ENCODE measurements at regions not wholly inside any gene's neighbourhood (a gene's known extent, or its start where the extent isn't known, plus 50 kb on each side); places are given as distances from the start of the nearest gene placed in this dataset.

- TF ChIP-seq YY1 (IDR thresholded peaks at IDR 0.05; ENCODE audit: low read depth) = no peak
- no peak for TF ChIP-seq CREB1 (IDR thresholded peaks at IDR 0.05; ENCODE audit: low read depth)
- TF ChIP-seq RAD21 (IDR thresholded peaks at IDR 0.05; ENCODE audit: low read depth) = no peak
- TF ChIP-seq CEBPB (IDR thresholded peaks at IDR 0.05) = no peak
- TF ChIP-seq TAF1 (IDR thresholded peaks at IDR 0.05; ENCODE audit: low read depth) = no peak
- TF ChIP-seq TEAD4 (IDR thresholded peaks at IDR 0.05) = no peak
- no peak for TF ChIP-seq NFIC (IDR thresholded peaks at IDR 0.05)
- TF ChIP-seq TCF12 (IDR thresholded peaks at IDR 0.05; ENCODE audit: low read depth) = no peak
- TF ChIP-seq EP300 (IDR thresholded peaks at IDR 0.05; ENCODE audit: borderline replicate concordance) = no peak
- TF ChIP-seq REST (IDR thresholded peaks at IDR 0.05; ENCODE audit: low read depth) = no peak
- TF ChIP-seq MAX (IDR thresholded peaks at IDR 0.05) = no peak
- no peak for TF ChIP-seq FOXM1 (IDR thresholded peaks at IDR 0.05; ENCODE audit: borderline replicate concordance, low read depth)
- TF ChIP-seq ZBTB7A (IDR thresholded peaks at IDR 0.05; ENCODE audit: low read depth) = no peak
- TF ChIP-seq USF1 (IDR thresholded peaks at IDR 0.05) = no peak
These were observed 207.0 kb upstream of the HAAO start for GRCh38 chr2:42999391-42999841.

- no peak for TF ChIP-seq CREB1 (IDR thresholded peaks at IDR 0.05; ENCODE audit: low read depth)
- no peak for TF ChIP-seq REST (IDR thresholded peaks at IDR 0.05; ENCODE audit: low read depth)
- no peak for TF ChIP-seq USF1 (IDR thresholded peaks at IDR 0.05)
- TF ChIP-seq EGR1 (IDR thresholded peaks at IDR 0.05) = no peak
- no peak for TF ChIP-seq RAD21 (IDR thresholded peaks at IDR 0.05; ENCODE audit: low read depth)
- no peak for TF ChIP-seq EP300 (IDR thresholded peaks at IDR 0.05; ENCODE audit: borderline replicate concordance)
- TF ChIP-seq TCF12 (IDR thresholded peaks at IDR 0.05; ENCODE audit: low read depth) = no peak
- TF ChIP-seq NFIC (IDR thresholded peaks at IDR 0.05) = no peak
- TF ChIP-seq TAF1 (IDR thresholded peaks at IDR 0.05; ENCODE audit: low read depth) = no peak
- TF ChIP-seq YY1 (IDR thresholded peaks at IDR 0.05; ENCODE audit: low read depth) = no peak
- no peak for TF ChIP-seq MAX (IDR thresholded peaks at IDR 0.05)
- TF ChIP-seq TEAD4 (IDR thresholded peaks at IDR 0.05) = no peak
- no peak for TF ChIP-seq FOXM1 (IDR thresholded peaks at IDR 0.05; ENCODE audit: borderline replicate concordance, low read depth)
- TF ChIP-seq CEBPB (IDR thresholded peaks at IDR 0.05) = no peak
- TF ChIP-seq ZBTB7A (IDR thresholded peaks at IDR 0.05; ENCODE audit: low read depth) = no peak
These were observed 206.3 kb upstream of the HAAO start for GRCh38 chr2:42998721-42999120.

GRCh38 chr2:42996528-42996927 is 204.1 kb upstream of the HAAO start:
- TF ChIP-seq REST (IDR thresholded peaks at IDR 0.05; ENCODE audit: low read depth) (no peak), MAX (IDR thresholded peaks at IDR 0.05) (no peak), CEBPB (IDR thresholded peaks at IDR 0.05) (no peak), EGR1 (IDR thresholded peaks at IDR 0.05) (no peak), ZBTB7A (IDR thresholded peaks at IDR 0.05; ENCODE audit: low read depth) (no peak), NFIC (IDR thresholded peaks at IDR 0.05) (no peak), USF1 (IDR thresholded peaks at IDR 0.05) (no peak), TEAD4 (IDR thresholded peaks at IDR 0.05) (no peak), EP300 (IDR thresholded peaks at IDR 0.05; ENCODE audit: borderline replicate concordance) (no peak), TAF1 (IDR thresholded peaks at IDR 0.05; ENCODE audit: low read depth) (no peak), FOXM1 (IDR thresholded peaks at IDR 0.05; ENCODE audit: borderline replicate concordance, low read depth) (no peak), RAD21 (IDR thresholded peaks at IDR 0.05; ENCODE audit: low read depth) (no peak), CREB1 (IDR thresholded peaks at IDR 0.05; ENCODE audit: low read depth) (no peak), TCF12 (IDR thresholded peaks at IDR 0.05; ENCODE audit: low read depth) (no peak), YY1 (IDR thresholded peaks at IDR 0.05; ENCODE audit: low read depth) (no peak)

Data from Ishikawa (cell line).